Mesodermal cell (in vitro differentiated cells): ENCODE measurements at regions not wholly inside any gene's neighbourhood (a gene's known extent, or its start where the extent isn't known, plus 50 kb on each side); places are given as distances from the start of the nearest gene placed in this dataset.

ENCODE experiments used
- H3K27ac ChIP-seq: 2 replicates; pipeline ENCODE4 v1.7.0; 2013; ENCODE audit warnings: mild to moderate bottlenecking, low read depth, low read length, moderate library complexity; ENCODE audit not compliant: severe bottlenecking
- H3K36me3 ChIP-seq: 2 replicates; pipeline ENCODE4 v1.7.1; 2013; ENCODE audit warnings: mild to moderate bottlenecking, low read length, moderate library complexity; ENCODE audit not compliant: control insufficient read depth, insufficient read depth
- H3K4me1 ChIP-seq: one replicate; pipeline ENCODE4 v1.7.1; 2013; ENCODE audit warnings: mild to moderate bottlenecking, low read length; ENCODE audit not compliant: insufficient read depth, control insufficient read depth, poor library complexity, severe bottlenecking
- H3K4me3 ChIP-seq: 2 replicates; pipeline ENCODE4 v1.7.0; 2013; ENCODE audit warnings: low read length, control low read depth, mild to moderate bottlenecking; ENCODE audit not compliant: insufficient read depth, poor library complexity, severe bottlenecking; ENCODE audit errors: extremely low read depth
- H3K9me3 ChIP-seq: 2 replicates; pipeline ENCODE4 v1.7.1; 2013; ENCODE audit warnings: mild to moderate bottlenecking, low read length, moderate library complexity; ENCODE audit not compliant: control insufficient read depth
- WGBS, 2 experiments: methylation state at CpG; one replicate each; pipeline ENCODE4 v1.1.5; 2013; ENCODE audit warnings: missing lambda C conversion rate in 2 of 2; ENCODE audit not compliant: insufficient coverage in 2 of 2; 5-methylcytosine and 5-hydroxymethylcytosine counted together

- Histone ChIP-seq H3K36me3 (no peaks in the 10 kb centered on the region), H3K4me1 (no peaks in the 10 kb centered on the region), H3K9me3 (no peaks in the 10 kb centered on the region), H3K27ac (no peak overlapping the region), H3K4me3 (no peak overlapping the region)
- 91 to 100% methylated on average over 3 to 4 of the region's 12 CpGs for WGBS, 2 experiments
Measured at GRCh38 chr6:103677290-103677689, 1182.4 kb downstream of the HACE1 start.

GRCh38 chr6:103675807-103676406, 1183.8 kb downstream of the HACE1 start:
- no peaks in the 10 kb centered on the region for H3K36me3 ChIP-seq
- WGBS, 2 experiments: 80% methylated on average over 1 of the region's 1 CpG; no CpG with 5 or more reads in 1 of the 2 experiments
- no peak overlapping the region for H3K4me3 ChIP-seq
- no peaks in the 10 kb centered on the region for H3K4me1 ChIP-seq
- no peak overlapping the region for H3K27ac ChIP-seq
- H3K9me3 ChIP-seq: no peaks in the 10 kb centered on the region

- H3K9me3 ChIP-seq: no peaks in the 10 kb centered on the region
- no peak overlapping the region for H3K27ac ChIP-seq
- H3K4me3 ChIP-seq: no peak overlapping the region
- no peaks in the 10 kb centered on the region for H3K36me3 ChIP-seq
- H3K4me1 ChIP-seq: no peaks in the 10 kb centered on the region
Measured at GRCh38 chr6:103674790-103675189, 1184.9 kb downstream of the HACE1 start.

GRCh38 chr6:103672169-103672568, 1187.5 kb downstream of the HACE1 start:
- Histone ChIP-seq H3K36me3 (no peaks in the 10 kb centered on the region), H3K9me3 (no peaks in the 10 kb centered on the region), H3K27ac (no peak overlapping the region), H3K4me1 (no peaks in the 10 kb centered on the region), H3K4me3 (no peak overlapping the region)
- WGBS, 2 experiments: no CpG with 5 or more reads among the region's 1 CpG

GRCh38 chr6:103629613-103630012, 1230.1 kb downstream of the HACE1 start:
- H3K4me1 ChIP-seq: no peaks in the 10 kb centered on the region
- WGBS, 2 experiments: 100% methylated on average over 1 of the region's 1 CpG
- no peaks in the 10 kb centered on the region for H3K9me3 ChIP-seq
- H3K4me3 ChIP-seq: no peak overlapping the region
- no peak overlapping the region for H3K27ac ChIP-seq
- no peaks in the 10 kb centered on the region for H3K36me3 ChIP-seq

- no peaks in the 10 kb centered on the region for H3K9me3 ChIP-seq
- no CpG with 5 or more reads among the region's 1 CpG for WGBS, 2 experiments
- no peak overlapping the region for H3K27ac ChIP-seq
- H3K4me3 ChIP-seq: no peak overlapping the region
- H3K36me3 ChIP-seq: no peaks in the 10 kb centered on the region
- H3K4me1 ChIP-seq: no peaks in the 10 kb centered on the region
Measured at GRCh38 chr6:103617642-103618041, 1242.1 kb downstream of the HACE1 start.

GRCh38 chr6:103587722-103588121, 1272.0 kb downstream of the HACE1 start:
- H3K27ac ChIP-seq: no peak overlapping the region
- WGBS, 2 experiments: no CpG with 5 or more reads among the region's 3 CpGs
- no peaks in the 10 kb centered on the region for H3K4me1 ChIP-seq
- H3K9me3 ChIP-seq: no peaks in the 10 kb centered on the region
- no peaks in the 10 kb centered on the region for H3K36me3 ChIP-seq
- H3K4me3 ChIP-seq: no peak overlapping the region

- WGBS, 2 experiments: 75 to 100% methylated on average over 1 to 2 of the region's 3 CpGs
- Histone ChIP-seq H3K36me3 (no peaks in the 10 kb centered on the region), H3K27ac (no peak overlapping the region), H3K4me1 (no peaks in the 10 kb centered on the region), H3K9me3 (no peaks in the 10 kb centered on the region), H3K4me3 (no peak overlapping the region)
Measured at GRCh38 chr6:103578115-103578514, 1281.6 kb downstream of the HACE1 start.

- Histone ChIP-seq H3K36me3 (no peaks in the 10 kb centered on the region), H3K27ac (no peak overlapping the region), H3K4me1 (no peaks in the 10 kb centered on the region), H3K4me3 (no peak overlapping the region), H3K9me3 (no peaks in the 10 kb centered on the region)
- WGBS, 2 experiments: no CpG with 5 or more reads among the region's 2 CpGs
Measured at GRCh38 chr6:103570431-103570830, 1289.3 kb downstream of the HACE1 start.

GRCh38 chr6:103554911-103555310, 1304.8 kb downstream of the HACE1 start:
- H3K4me1 ChIP-seq: no peaks in the 10 kb centered on the region
- H3K9me3 ChIP-seq: no peaks in the 10 kb centered on the region
- H3K36me3 ChIP-seq: no peaks in the 10 kb centered on the region
- no peak overlapping the region for H3K27ac ChIP-seq
- H3K4me3 ChIP-seq: no peak overlapping the region

- H3K4me1 ChIP-seq: no peaks in the 10 kb centered on the region
- no peaks in the 10 kb centered on the region for H3K9me3 ChIP-seq
- no peak overlapping the region for H3K27ac ChIP-seq
- no CpG with 5 or more reads among the region's 1 CpG for WGBS, 2 experiments
- H3K36me3 ChIP-seq: no peaks in the 10 kb centered on the region
- no peak overlapping the region for H3K4me3 ChIP-seq
Measured at GRCh38 chr6:103538381-103538780, 1321.3 kb downstream of the HACE1 start.
